ENCODE measurements at regions not wholly inside any gene's neighbourhood (a gene's known extent, or its start where the extent isn't known, plus 50 kb on each side); places are given as distances from the start of the nearest gene placed in this dataset.

DNA sequence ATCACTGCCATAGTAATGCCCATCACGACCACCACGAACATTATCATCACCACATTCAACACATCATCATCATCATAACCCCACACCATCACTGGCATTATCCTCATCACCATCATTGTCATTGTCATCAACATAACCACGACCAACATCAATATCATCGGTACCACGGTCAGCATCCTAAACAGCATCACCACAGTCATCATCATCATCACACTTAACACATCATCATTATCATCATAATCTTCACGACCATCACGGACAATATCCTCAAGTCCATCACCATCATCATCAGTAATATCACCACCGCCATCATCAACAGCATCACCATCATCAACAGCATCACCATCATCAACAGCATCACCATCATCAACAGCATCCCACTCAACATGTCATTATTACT lies 70.3 kb downstream of the MBD3L1 start:
- H3K9ac ChIP-seq (ENCODE audit: control insufficient read depth, insufficient read depth, low read length), result no peak overlapping the region
- no peak for ATAC-seq
- no TSS peak for BruUV-seq (replicated peaks)
- H3K4me3 ChIP-seq, result no peak overlapping the region
- H3K4me2 ChIP-seq (ENCODE audit: control insufficient read depth, insufficient read depth), result no peak overlapping the region
- H4K20me1 ChIP-seq (ENCODE audit: control insufficient read depth, insufficient read depth), result no peaks in the 10 kb centered on the region
- no peak for FAIRE-seq
- RAD21 ChIA-PET (ENCODE audit: unreplicated experiment), result no interaction called here
- CTCF ChIA-PET, result no interaction called here
- no peak overlapping the region for H3K27ac ChIP-seq (ENCODE audit: control insufficient read depth, insufficient read depth)
- no peak for TF ChIP-seq ZSCAN29 (IDR thresholded peaks at IDR 0.05)
- TF ChIP-seq, protein P1, sequence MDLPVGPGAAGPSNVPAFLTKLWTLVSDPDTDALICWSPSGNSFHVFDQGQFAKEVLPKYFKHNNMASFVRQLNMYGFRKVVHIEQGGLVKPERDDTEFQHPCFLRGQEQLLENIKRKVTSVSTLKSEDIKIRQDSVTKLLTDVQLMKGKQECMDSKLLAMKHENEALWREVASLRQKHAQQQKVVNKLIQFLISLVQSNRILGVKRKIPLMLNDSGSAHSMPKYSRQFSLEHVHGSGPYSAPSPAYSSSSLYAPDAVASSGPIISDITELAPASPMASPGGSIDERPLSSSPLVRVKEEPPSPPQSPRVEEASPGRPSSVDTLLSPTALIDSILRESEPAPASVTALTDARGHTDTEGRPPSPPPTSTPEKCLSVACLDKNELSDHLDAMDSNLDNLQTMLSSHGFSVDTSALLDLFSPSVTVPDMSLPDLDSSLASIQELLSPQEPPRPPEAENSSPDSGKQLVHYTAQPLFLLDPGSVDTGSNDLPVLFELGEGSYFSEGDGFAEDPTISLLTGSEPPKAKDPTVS (IDR thresholded peaks at IDR 0.05; ENCODE audit: low read depth, low read length), result no peak
- TF ChIP-seq, protein P2, sequence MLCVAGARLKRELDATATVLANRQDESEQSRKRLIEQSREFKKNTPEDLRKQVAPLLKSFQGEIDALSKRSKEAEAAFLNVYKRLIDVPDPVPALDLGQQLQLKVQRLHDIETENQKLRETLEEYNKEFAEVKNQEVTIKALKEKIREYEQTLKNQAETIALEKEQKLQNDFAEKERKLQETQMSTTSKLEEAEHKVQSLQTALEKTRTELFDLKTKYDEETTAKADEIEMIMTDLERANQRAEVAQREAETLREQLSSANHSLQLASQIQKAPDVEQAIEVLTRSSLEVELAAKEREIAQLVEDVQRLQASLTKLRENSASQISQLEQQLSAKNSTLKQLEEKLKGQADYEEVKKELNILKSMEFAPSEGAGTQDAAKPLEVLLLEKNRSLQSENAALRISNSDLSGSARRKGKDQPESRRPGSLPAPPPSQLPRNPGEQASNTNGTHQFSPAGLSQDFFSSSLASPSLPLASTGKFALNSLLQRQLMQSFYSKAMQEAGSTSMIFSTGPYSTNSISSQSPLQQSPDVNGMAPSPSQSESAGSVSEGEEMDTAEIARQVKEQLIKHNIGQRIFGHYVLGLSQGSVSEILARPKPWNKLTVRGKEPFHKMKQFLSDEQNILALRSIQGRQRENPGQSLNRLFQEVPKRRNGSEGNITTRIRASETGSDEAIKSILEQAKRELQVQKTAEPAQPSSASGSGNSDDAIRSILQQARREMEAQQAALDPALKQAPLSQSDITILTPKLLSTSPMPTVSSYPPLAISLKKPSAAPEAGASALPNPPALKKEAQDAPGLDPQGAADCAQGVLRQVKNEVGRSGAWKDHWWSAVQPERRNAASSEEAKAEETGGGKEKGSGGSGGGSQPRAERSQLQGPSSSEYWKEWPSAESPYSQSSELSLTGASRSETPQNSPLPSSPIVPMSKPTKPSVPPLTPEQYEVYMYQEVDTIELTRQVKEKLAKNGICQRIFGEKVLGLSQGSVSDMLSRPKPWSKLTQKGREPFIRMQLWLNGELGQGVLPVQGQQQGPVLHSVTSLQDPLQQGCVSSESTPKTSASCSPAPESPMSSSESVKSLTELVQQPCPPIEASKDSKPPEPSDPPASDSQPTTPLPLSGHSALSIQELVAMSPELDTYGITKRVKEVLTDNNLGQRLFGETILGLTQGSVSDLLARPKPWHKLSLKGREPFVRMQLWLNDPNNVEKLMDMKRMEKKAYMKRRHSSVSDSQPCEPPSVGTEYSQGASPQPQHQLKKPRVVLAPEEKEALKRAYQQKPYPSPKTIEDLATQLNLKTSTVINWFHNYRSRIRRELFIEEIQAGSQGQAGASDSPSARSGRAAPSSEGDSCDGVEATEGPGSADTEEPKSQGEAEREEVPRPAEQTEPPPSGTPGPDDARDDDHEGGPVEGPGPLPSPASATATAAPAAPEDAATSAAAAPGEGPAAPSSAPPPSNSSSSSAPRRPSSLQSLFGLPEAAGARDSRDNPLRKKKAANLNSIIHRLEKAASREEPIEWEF (IDR thresholded peaks at IDR 0.05; ENCODE audit: insufficient replicate concordance, low read depth, low read length), result no peak
- no peak for TF ChIP-seq IRF4 (IDR thresholded peaks at IDR 0.05; ENCODE audit: low read depth, low read length)
- TF ChIP-seq GATAD2B (conservative IDR thresholded peaks at IDR 0.05; ENCODE audit: low read depth), result no peak
- no peak for TF ChIP-seq EP300 (IDR thresholded peaks at IDR 0.05; ENCODE audit: borderline replicate concordance in 1 of 2, control insufficient read depth in 1 of 2, low read depth in 2 of 2, low read length in 2 of 2)
- TF ChIP-seq ESRRA (IDR thresholded peaks at IDR 0.05; ENCODE audit: low read length), result no peak
- no peak for TF ChIP-seq MEF2B (IDR thresholded peaks at IDR 0.05; ENCODE audit: partially characterized antibody, poor library complexity, severe bottlenecking)
- TF ChIP-seq, protein P3, sequence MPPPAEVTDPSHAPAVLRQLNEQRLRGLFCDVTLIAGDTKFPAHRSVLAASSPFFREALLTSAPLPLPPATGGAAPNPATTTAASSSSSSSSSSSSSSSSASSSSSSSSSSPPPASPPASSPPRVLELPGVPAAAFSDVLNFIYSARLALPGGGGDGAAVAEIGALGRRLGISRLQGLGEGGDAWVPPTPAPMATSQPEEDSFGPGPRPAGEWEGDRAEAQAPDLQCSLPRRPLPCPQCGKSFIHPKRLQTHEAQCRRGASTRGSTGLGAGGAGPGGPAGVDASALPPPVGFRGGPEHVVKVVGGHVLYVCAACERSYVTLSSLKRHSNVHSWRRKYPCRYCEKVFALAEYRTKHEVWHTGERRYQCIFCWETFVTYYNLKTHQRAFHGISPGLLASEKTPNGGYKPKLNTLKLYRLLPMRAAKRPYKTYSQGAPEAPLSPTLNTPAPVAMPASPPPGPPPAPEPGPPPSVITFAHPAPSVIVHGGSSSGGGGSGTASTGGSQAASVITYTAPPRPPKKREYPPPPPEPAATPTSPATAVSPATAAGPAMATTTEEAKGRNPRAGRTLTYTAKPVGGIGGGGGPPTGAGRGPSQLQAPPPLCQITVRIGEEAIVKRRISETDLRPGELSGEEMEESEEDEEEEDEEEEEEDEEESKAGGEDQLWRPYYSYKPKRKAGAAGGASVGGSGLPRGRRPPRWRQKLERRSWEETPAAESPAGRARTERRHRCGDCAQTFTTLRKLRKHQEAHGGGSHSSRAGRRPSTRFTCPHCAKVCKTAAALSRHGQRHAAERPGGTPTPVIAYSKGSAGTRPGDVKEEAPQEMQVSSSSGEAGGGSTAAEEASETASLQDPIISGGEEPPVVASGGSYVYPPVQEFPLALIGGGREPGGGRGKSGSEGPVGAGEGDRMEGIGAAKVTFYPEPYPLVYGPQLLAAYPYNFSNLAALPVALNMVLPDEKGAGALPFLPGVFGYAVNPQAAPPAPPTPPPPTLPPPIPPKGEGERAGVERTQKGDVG (CRISPR knock-in tag; IDR thresholded peaks at IDR 0.05), result no peak
- TF ChIP-seq, protein P4, sequence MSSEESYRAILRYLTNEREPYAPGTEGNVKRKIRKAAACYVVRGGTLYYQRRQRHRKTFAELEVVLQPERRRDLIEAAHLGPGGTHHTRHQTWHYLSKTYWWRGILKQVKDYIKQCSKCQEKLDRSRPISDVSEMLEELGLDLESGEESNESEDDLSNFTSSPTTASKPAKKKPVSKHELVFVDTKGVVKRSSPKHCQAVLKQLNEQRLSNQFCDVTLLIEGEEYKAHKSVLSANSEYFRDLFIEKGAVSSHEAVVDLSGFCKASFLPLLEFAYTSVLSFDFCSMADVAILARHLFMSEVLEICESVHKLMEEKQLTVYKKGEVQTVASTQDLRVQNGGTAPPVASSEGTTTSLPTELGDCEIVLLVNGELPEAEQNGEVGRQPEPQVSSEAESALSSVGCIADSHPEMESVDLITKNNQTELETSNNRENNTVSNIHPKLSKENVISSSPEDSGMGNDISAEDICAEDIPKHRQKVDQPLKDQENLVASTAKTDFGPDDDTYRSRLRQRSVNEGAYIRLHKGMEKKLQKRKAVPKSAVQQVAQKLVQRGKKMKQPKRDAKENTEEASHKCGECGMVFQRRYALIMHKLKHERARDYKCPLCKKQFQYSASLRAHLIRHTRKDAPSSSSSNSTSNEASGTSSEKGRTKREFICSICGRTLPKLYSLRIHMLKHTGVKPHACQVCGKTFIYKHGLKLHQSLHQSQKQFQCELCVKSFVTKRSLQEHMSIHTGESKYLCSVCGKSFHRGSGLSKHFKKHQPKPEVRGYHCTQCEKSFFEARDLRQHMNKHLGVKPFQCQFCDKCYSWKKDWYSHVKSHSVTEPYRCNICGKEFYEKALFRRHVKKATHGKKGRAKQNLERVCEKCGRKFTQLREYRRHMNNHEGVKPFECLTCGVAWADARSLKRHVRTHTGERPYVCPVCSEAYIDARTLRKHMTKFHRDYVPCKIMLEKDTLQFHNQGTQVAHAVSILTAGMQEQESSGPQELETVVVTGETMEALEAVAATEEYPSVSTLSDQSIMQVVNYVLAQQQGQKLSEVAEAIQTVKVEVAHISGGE (CRISPR knock-in tag; IDR thresholded peaks at IDR 0.05), result no peak
- in situ Hi-C loops (cut with MboI) (no loop called here), intact Hi-C loops (cut with micrococcal nuclease; ENCODE audit: unreplicated experiment) (no loop called here)
- POLR2A ChIA-PET, result no interaction called here
- H3K4me1 ChIP-seq (ENCODE audit: control insufficient read depth, insufficient read depth, low read length), result no peaks in the 10 kb centered on the region
- H3K79me2 ChIP-seq (ENCODE audit: control insufficient read depth, insufficient read depth, low read length), result no peaks in the 10 kb centered on the region
- no peaks in the 10 kb centered on the region for H3K27me3 ChIP-seq (replicated peaks in 1 of 2; ENCODE audit: control insufficient read depth in 2 of 2, insufficient read depth in 2 of 2, low read length in 1 of 2)
- H2AFZ ChIP-seq (ENCODE audit: control insufficient read depth, low read depth, low read length), result no peak overlapping the region
- SMC1A ChIA-PET (ENCODE audit: uncharacterized antibody, unreplicated experiment), result no interaction called here
- no peaks in the 10 kb centered on the region; the same call in 2 of the 3 replicates for H3K9me3 ChIP-seq (replicated peaks; ENCODE audit: control insufficient read depth, insufficient read depth, low read length)
- DNase-seq (ENCODE audit: low read depth, low spot score), result no peak
- 12% methylated on average over 8 of the region's 8 CpGs for WGBS (ENCODE audit: insufficient coverage, insufficient replicate concordance, low lambda C conversion rate, missing lambda C conversion rate)
- H3K36me3 ChIP-seq (ENCODE audit: control insufficient read depth in 2 of 2, insufficient read depth in 2 of 2, low read length in 1 of 2), result no peaks in the 10 kb centered on the region
